ENCODE measurements at regions not wholly inside any gene's neighbourhood (a gene's known extent, or its start where the extent isn't known, plus 50 kb on each side); places are given as distances from the start of the nearest gene placed in this dataset.

- no peak overlapping the region for H3K9ac ChIP-seq (ENCODE audit: insufficient read depth, low read length, poor library complexity, severe bottlenecking)
- no peak for DNase-seq
- H3K36me3 Mint-ChIP-seq = no peaks in the 10 kb centered on the region
- no peaks in the 10 kb centered on the region for H4K20me1 ChIP-seq (ENCODE audit: insufficient read depth, low read length)
- H3K27ac Mint-ChIP-seq = no peak overlapping the region
- 100% methylated on average over 1 of the region's 2 CpGs for WGBS (ENCODE audit: insufficient coverage)
- H3K27ac ChIP-seq (ENCODE audit: low read depth in 1 of 2, low read length in 2 of 2) = no peak overlapping the region
- H3K9me3 Mint-ChIP-seq = peaks cover 0 to 2% (median 0%) of the 10 kb centered on the region in 7 donors
- H3K4me3 Mint-ChIP-seq = no peak overlapping the region
- no peaks in the 10 kb centered on the region for H3K27me3 ChIP-seq (ENCODE audit: control insufficient read depth in 2 of 2, insufficient read depth in 2 of 2, low read length in 2 of 2)
- intact Hi-C loops (cut with micrococcal nuclease) = no loop called here
- no peak overlapping the region for H2AFZ ChIP-seq (ENCODE audit: insufficient read depth, low read depth, low read length, poor library complexity, severe bottlenecking)
- no peak overlapping the region for H3K4me3 ChIP-seq (replicated peaks in 1 of 3; ENCODE audit: low read depth in 2 of 3, low read length in 3 of 3)
- H3K9me3 ChIP-seq (replicated peaks in 1 of 2; ENCODE audit: control insufficient read depth in 1 of 2, insufficient read depth in 1 of 2, low read length in 2 of 2) = no peaks in the 10 kb centered on the region
- H3K36me3 ChIP-seq (replicated peaks in 1 of 2; ENCODE audit: control insufficient read depth in 1 of 2, insufficient read depth in 2 of 2, low read length in 2 of 2) = no peaks in the 10 kb centered on the region
- H3K27me3 Mint-ChIP-seq (ENCODE audit: low read depth in 3 of 3) = peaks cover 5 to 9% (median 7%) of the 10 kb centered on the region in 3 donors
- no peak for TF ChIP-seq CTCF (IDR thresholded peaks at IDR 0.05)
- H3K4me1 ChIP-seq (ENCODE audit: control insufficient read depth in 1 of 2, insufficient read depth in 2 of 2, low read length in 2 of 2) = no peaks in the 10 kb centered on the region
- H3K79me2 ChIP-seq (ENCODE audit: insufficient read depth, low read length) = no peaks in the 10 kb centered on the region
- no peaks in the 10 kb centered on the region for H3K4me1 Mint-ChIP-seq
- H3K4me2 ChIP-seq (replicated peaks; ENCODE audit: extremely low read depth, low read length, poor library complexity, severe bottlenecking) = no peak overlapping the region
Measured at GRCh38 chr2:30374380-30374779, 72.7 kb upstream of the LCLAT1 start.

DNA sequence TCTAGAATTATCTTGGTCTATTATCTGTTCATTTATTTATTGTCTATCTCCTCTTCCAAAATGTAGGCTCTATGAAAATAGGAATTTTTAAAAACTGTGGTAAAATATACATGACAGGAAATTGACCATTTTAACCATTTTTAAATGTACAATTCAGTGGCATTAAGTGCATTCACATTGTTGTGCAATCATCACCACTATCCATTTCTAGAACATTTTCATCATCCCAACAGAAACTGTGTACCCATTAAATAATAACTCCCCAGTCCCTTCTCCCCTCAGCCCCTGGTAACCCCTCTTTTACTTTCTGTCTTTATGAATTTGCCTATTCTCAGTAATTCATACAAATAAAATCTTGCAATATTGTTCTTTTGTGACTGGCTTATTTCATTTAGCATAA lies 71.1 kb upstream of the LCLAT1 start:
- Mint-ChIP-seq H3K36me3 (no peaks in the 10 kb centered on the region), H3K4me3 (no peak overlapping the region), H3K9me3 (peaks cover 0 to 7% (median 0%) of the 10 kb centered on the region in 7 donors), H3K27ac (no peak overlapping the region), H3K4me1 (no peaks in the 10 kb centered on the region), H3K27me3 (ENCODE audit: low read depth in 3 of 3) (peaks cover 2 to 11% (median 5%) of the 10 kb centered on the region in 3 donors)
- DNase-seq = no peak
- no peak for TF ChIP-seq CTCF (IDR thresholded peaks at IDR 0.05)
- no peaks in the 10 kb centered on the region for H3K9me3 ChIP-seq (replicated peaks in 1 of 2; ENCODE audit: control insufficient read depth in 1 of 2, insufficient read depth in 1 of 2, low read length in 2 of 2)
- H3K27me3 ChIP-seq (ENCODE audit: control insufficient read depth in 2 of 2, insufficient read depth in 2 of 2, low read length in 2 of 2) = no peaks in the 10 kb centered on the region
- no peak overlapping the region for H3K9ac ChIP-seq (ENCODE audit: insufficient read depth, low read length, poor library complexity, severe bottlenecking)
- no peak overlapping the region for H3K27ac ChIP-seq (ENCODE audit: low read depth in 1 of 2, low read length in 2 of 2)
- no peaks in the 10 kb centered on the region for H4K20me1 ChIP-seq (ENCODE audit: insufficient read depth, low read length)
- intact Hi-C loops (cut with micrococcal nuclease) = no loop called here
- no peak overlapping the region for H3K4me2 ChIP-seq (replicated peaks; ENCODE audit: extremely low read depth, low read length, poor library complexity, severe bottlenecking)
- no peak overlapping the region for H2AFZ ChIP-seq (ENCODE audit: insufficient read depth, low read depth, low read length, poor library complexity, severe bottlenecking)
- H3K36me3 ChIP-seq (replicated peaks in 1 of 2; ENCODE audit: control insufficient read depth in 1 of 2, insufficient read depth in 2 of 2, low read length in 2 of 2) = no peaks in the 10 kb centered on the region
- no peaks in the 10 kb centered on the region for H3K4me1 ChIP-seq (ENCODE audit: control insufficient read depth in 1 of 2, insufficient read depth in 2 of 2, low read length in 2 of 2)
- no peaks in the 10 kb centered on the region for H3K79me2 ChIP-seq (ENCODE audit: insufficient read depth, low read length)
- no peak overlapping the region for H3K4me3 ChIP-seq (replicated peaks in 1 of 3; ENCODE audit: low read depth in 2 of 3, low read length in 3 of 3)

Data from CD14-positive monocyte (primary cell).